ENCODE measurements at regions not wholly inside any gene's neighbourhood (a gene's known extent, or its start where the extent isn't known, plus 50 kb on each side); places are given as distances from the start of the nearest gene placed in this dataset.
"Not testable (repeated sequence)": the region's sequence is repeated elsewhere in the genome, so short reads cannot be mapped to it uniquely, and the experiment has no call there.

- intact Hi-C loops (cut with DNase I): no loop called here
- no peak for DNase-seq
Measured at GRCh38 chr4:31408121-31408520, 688.0 kb downstream of the PCDH7 start.

GRCh38 chr4:31411565-31411964 is 691.4 kb downstream of the PCDH7 start:
- intact Hi-C loops (cut with DNase I): no loop called here
- DNase-seq: no peak

GRCh38 chr4:31415629-31416028 is 695.5 kb downstream of the PCDH7 start:
- DNase-seq: no peak
- intact Hi-C loops (cut with DNase I): no loop called here

GRCh38 chr4:31416498-31416897 is 696.3 kb downstream of the PCDH7 start:
- intact Hi-C loops (cut with DNase I): no loop called here
- no peak for DNase-seq

GRCh38 chr4:31417040-31417439 is 696.9 kb downstream of the PCDH7 start:
- intact Hi-C loops (cut with DNase I): no loop called here
- no peak for DNase-seq

- no peak for DNase-seq
- intact Hi-C loops (cut with DNase I): no loop called here
Measured at GRCh38 chr4:31422006-31422405, 701.8 kb downstream of the PCDH7 start.

GRCh38 chr4:31427691-31428090 is 707.5 kb downstream of the PCDH7 start:
- intact Hi-C loops (cut with DNase I): no loop called here
- no peak for DNase-seq

GRCh38 chr4:31442236-31442635 is 722.1 kb downstream of the PCDH7 start:
- intact Hi-C loops (cut with DNase I): no loop called here
- no peak for DNase-seq

- intact Hi-C loops (cut with DNase I): no loop called here
- no peak for DNase-seq
Measured at GRCh38 chr4:31445526-31445925, 725.4 kb downstream of the PCDH7 start.

- intact Hi-C loops (cut with DNase I): no loop called here
- no peak for DNase-seq
Measured at GRCh38 chr4:31455612-31456011, 735.4 kb downstream of the PCDH7 start.

- DNase-seq: no peak
- intact Hi-C loops (cut with DNase I): no loop called here
Measured at GRCh38 chr4:31458813-31459212, 738.6 kb downstream of the PCDH7 start.

- no peak for DNase-seq
- intact Hi-C loops (cut with DNase I): no loop called here
Measured at GRCh38 chr4:31461421-31461820, 741.3 kb downstream of the PCDH7 start.

GRCh38 chr4:31467781-31468180 is 747.6 kb downstream of the PCDH7 start:
- no peak for DNase-seq
- intact Hi-C loops (cut with DNase I): no loop called here

GRCh38 chr4:31474221-31474620 is 754.1 kb downstream of the PCDH7 start:
- no peak for DNase-seq
- intact Hi-C loops (cut with DNase I): no loop called here

GRCh38 chr4:31482691-31483090 is 762.5 kb downstream of the PCDH7 start:
- intact Hi-C loops (cut with DNase I): no loop called here
- no peak for DNase-seq

- DNase-seq; intact Hi-C loops (cut with DNase I): not testable (repeated sequence)
Measured at GRCh38 chr4:31499216-31499615, 779.0 kb downstream of the PCDH7 start.

GRCh38 chr4:31516520-31516919 is 796.4 kb downstream of the PCDH7 start:
- intact Hi-C loops (cut with DNase I): no loop called here
- DNase-seq: no peak

GRCh38 chr4:31518796-31519250 is 798.7 kb downstream of the PCDH7 start:
- no peak for DNase-seq
- intact Hi-C loops (cut with DNase I): no loop called here

GRCh38 chr4:31530555-31530954 is 810.4 kb downstream of the PCDH7 start:
- no peak for DNase-seq
- intact Hi-C loops (cut with DNase I): no loop called here

- intact Hi-C loops (cut with DNase I): no loop called here
- DNase-seq: no peak
Measured at GRCh38 chr4:31538877-31539276, 818.7 kb downstream of the PCDH7 start.

GRCh38 chr4:31539284-31540069 is 819.3 kb downstream of the PCDH7 start:
- intact Hi-C loops (cut with DNase I): no loop called here
- DNase-seq: peak in 1 of 10 donors; percentile 23

- intact Hi-C loops (cut with DNase I): no loop called here
Measured at GRCh38 chr4:31545330-31545729, 825.2 kb downstream of the PCDH7 start.

GRCh38 chr4:31545755-31546154 is 825.6 kb downstream of the PCDH7 start:
- no peak for DNase-seq
- intact Hi-C loops (cut with DNase I): no loop called here

More at GRCh38 chr4:31545330-31545729, 825.2 kb downstream of the PCDH7 start:
- no peak for DNase-seq
